GM12801 (cell line): ENCODE measurements at regions not wholly inside any gene's neighbourhood (a gene's known extent, or its start where the extent isn't known, plus 50 kb on each side); places are given as distances from the start of the nearest gene placed in this dataset.

Source experiments
- CTCF ChIP-seq: IDR thresholded peaks from one replicate; pipeline ENCODE4 v1.5.1; 2011; ENCODE audit warnings: control low read depth; ENCODE audit not compliant: insufficient read length; ENCODE audit errors: extremely low read depth

GRCh38 chr10:64044098-64044497 is 522.9 kb downstream of the REEP3 start:
- TF ChIP-seq CTCF, result no peak

GRCh38 chr10:64054392-64054791 is 533.2 kb downstream of the REEP3 start:
- no peak for TF ChIP-seq CTCF

- TF ChIP-seq CTCF, result no peak
Measured at GRCh38 chr10:64059884-64060283, 538.7 kb downstream of the REEP3 start.

- no peak for TF ChIP-seq CTCF
Measured at GRCh38 chr10:64060389-64060788, 539.2 kb downstream of the REEP3 start.

- TF ChIP-seq CTCF, result no peak
Measured at GRCh38 chr10:64062793-64063192, 541.6 kb downstream of the REEP3 start.

GRCh38 chr10:64067009-64067606 is 545.9 kb downstream of the REEP3 start:
- no peak for TF ChIP-seq CTCF

GRCh38 chr10:64067859-64068258 is 546.7 kb downstream of the REEP3 start:
- no peak for TF ChIP-seq CTCF

- no peak for TF ChIP-seq CTCF
Measured at GRCh38 chr10:64070241-64070640, 549.0 kb downstream of the REEP3 start.
